Tibial nerve (tissue), 4 donors: ENCODE measurements at regions not wholly inside any gene's neighbourhood (a gene's known extent, or its start where the extent isn't known, plus 50 kb on each side); places are given as distances from the start of the nearest gene placed in this dataset.
"Not testable (repeated sequence)": the region's sequence is repeated elsewhere in the genome, so short reads cannot be mapped to it uniquely, and the experiment has no call there.

ENCODE experiments used
- DNase-seq, 2 donors: peaks; one replicate each; pipeline ENCODE4 v3.0.0-alpha.2; 2019; ENCODE audit warnings: low spot score in 2 of 2
- H3K27ac ChIP-seq, 4 donors: fragments of 200-600 bp; sonication (generic) in 3 of 4; one replicate each; pipeline ENCODE4 v1.5.1; 2017 to 2019; ENCODE audit warnings: mild to moderate bottlenecking in 1 of 4
- H3K27me3 ChIP-seq, 2 donors: fragments of 200-600 bp; sonication (generic) in 1 of 2; one replicate each; pipeline versions ENCODE4 v1.5.1 to v1.6.0; 2017 to 2019
- H3K36me3 ChIP-seq, 3 donors: fragments of 200-600 bp; sonication (generic); one replicate each; pipeline ENCODE4 v1.5.1; 2018 to 2019
- H3K4me1 ChIP-seq, 4 donors: fragments of 200-600 bp; sonication (generic) in 3 of 4; one replicate each; pipeline ENCODE4 v1.5.1; 2017 to 2019
- H3K4me3 ChIP-seq, 4 donors: fragments of 200-600 bp; sonication (generic) in 3 of 4; one replicate each; pipeline ENCODE4 v1.5.1; 2017 to 2019; ENCODE audit warnings: mild to moderate bottlenecking in 1 of 4, moderate library complexity in 1 of 4
- H3K9me3 ChIP-seq, 4 donors: fragments of 200-600 bp; sonication (generic) in 3 of 4; one replicate each; pipeline ENCODE4 v1.5.1; 2017 to 2019
- EP300 ChIP-seq, 2 donors: sonication (generic); formaldehyde crosslinking; IDR thresholded peaks; one replicate each; pipeline ENCODE4 v1.6.1; 2017; ENCODE audit warnings: antibody characterized with exemption in 2 of 2, mild to moderate bottlenecking in 1 of 2
- POLR2A ChIP-seq, 2 donors: fragments of 450-650 bp; IDR thresholded peaks; one replicate each; pipeline ENCODE4 v1.6.1; 2017; ENCODE audit warnings: antibody characterized with exemption in 2 of 2, mild to moderate bottlenecking in 2 of 2, moderate library complexity in 2 of 2
- WGBS, 2 donors: methylation state at CpG; one replicate each; pipeline ENCODE4 v1.1.5; 2018; 5-methylcytosine and 5-hydroxymethylcytosine counted together
- TF ChIP-seq, protein P1 (sequence below), 5 experiments: fragments of 200-600 bp in 3 of 5; fragments of 450-650 bp in 2 of 5; sonication (generic) in 3 of 5; IDR thresholded peaks; one replicate each; pipeline ENCODE4 v1.5.1; 2016 to 2019; ENCODE audit warnings: antibody characterized with exemption in 5 of 5, mild to moderate bottlenecking in 3 of 5, moderate library complexity in 2 of 5

DNA sequence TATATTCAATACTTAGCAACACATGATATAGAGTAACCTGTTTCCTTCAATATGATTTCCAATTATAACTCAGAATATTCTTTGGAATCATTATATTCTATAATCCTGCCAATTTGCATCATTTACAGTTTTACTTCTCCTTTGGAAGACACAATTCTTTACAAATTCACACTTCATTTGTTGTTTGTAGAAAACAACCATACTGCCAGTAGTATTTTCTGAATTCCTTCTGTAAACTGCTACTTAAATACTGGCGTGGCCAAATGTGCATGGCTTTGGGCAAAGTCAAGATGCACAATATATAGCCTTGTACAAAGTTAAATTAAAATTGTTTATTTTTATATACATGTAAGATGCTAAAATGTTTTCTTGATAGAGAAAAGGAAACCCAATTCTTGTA is 687.1 kb upstream of the NEGR1 start:
- H3K4me1 ChIP-seq = no peaks in the 10 kb centered on the region
- TF ChIP-seq POLR2A (IDR thresholded peaks at IDR 0.05) = no peak
- TF ChIP-seq, protein P1, sequence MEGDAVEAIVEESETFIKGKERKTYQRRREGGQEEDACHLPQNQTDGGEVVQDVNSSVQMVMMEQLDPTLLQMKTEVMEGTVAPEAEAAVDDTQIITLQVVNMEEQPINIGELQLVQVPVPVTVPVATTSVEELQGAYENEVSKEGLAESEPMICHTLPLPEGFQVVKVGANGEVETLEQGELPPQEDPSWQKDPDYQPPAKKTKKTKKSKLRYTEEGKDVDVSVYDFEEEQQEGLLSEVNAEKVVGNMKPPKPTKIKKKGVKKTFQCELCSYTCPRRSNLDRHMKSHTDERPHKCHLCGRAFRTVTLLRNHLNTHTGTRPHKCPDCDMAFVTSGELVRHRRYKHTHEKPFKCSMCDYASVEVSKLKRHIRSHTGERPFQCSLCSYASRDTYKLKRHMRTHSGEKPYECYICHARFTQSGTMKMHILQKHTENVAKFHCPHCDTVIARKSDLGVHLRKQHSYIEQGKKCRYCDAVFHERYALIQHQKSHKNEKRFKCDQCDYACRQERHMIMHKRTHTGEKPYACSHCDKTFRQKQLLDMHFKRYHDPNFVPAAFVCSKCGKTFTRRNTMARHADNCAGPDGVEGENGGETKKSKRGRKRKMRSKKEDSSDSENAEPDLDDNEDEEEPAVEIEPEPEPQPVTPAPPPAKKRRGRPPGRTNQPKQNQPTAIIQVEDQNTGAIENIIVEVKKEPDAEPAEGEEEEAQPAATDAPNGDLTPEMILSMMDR (IDR thresholded peaks at IDR 0.05) = no peak
- TF ChIP-seq EP300 (IDR thresholded peaks at IDR 0.05) = no peak
- DNase-seq = no peak
- H3K27me3 ChIP-seq = no peaks in the 10 kb centered on the region
- H3K4me3 ChIP-seq = no peak overlapping the region
- H3K27ac ChIP-seq = no peak overlapping the region
- H3K36me3 ChIP-seq = no peaks in the 10 kb centered on the region
- no peaks in the 10 kb centered on the region for H3K9me3 ChIP-seq
- 88 to 91% methylated on average over 1 of the region's 1 CpG for whole genome bisulfite sequencing, 2 donors

DNA sequence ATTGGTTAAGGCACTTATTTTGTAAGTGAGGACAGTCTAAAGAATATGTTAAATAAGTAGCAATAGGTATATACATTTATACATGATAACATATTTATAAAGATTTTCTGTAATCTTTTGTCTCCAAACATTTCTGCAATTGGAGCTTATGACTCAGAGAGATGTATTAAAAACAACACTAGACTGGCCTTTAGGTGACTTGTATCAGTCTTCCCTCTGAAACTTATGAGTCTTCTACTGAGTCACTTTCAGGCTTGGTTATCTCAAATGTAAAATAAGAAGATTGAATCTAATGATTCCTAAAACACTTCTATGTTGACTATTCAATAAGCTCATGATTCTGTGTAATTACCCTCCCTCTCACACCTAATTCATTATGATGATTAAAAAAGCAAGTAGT is 672.6 kb upstream of the NEGR1 start:
- no peak for DNase-seq
- no peak overlapping the region for H3K4me3 ChIP-seq
- no peaks in the 10 kb centered on the region for H3K9me3 ChIP-seq
- no peaks in the 10 kb centered on the region for H3K36me3 ChIP-seq
- no peaks in the 10 kb centered on the region for H3K27me3 ChIP-seq
- no peak overlapping the region for H3K27ac ChIP-seq
- no peaks in the 10 kb centered on the region for H3K4me1 ChIP-seq
- TF ChIP-seq EP300 (IDR thresholded peaks at IDR 0.05) (no peak), POLR2A (IDR thresholded peaks at IDR 0.05) (no peak)
- TF ChIP-seq, protein P1 (IDR thresholded peaks at IDR 0.05) = no peak

DNA sequence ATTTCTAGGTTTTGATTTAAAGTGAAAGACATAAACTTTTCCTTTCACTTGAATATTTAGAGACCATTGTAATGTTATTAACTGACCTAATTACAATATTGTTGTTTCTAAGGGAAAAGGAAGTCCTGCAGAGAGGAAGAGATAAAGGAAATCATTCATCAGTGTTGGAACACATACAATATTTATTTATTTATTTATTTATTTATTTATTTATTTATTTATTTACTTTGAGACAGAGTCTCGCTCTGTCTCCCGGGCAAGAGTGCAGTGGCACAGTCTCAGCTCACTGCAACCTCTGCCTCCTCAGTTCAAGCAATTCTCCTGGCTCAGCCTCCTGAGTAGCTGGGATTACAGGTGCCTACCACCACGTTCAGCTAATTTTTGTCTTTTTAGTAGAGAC is 668.6 kb upstream of the NEGR1 start:
- not testable (repeated sequence) for H3K4me3 ChIP-seq, H3K9me3 ChIP-seq, H3K36me3 ChIP-seq, DNase-seq, H3K27me3 ChIP-seq, H3K27ac ChIP-seq, H3K4me1 ChIP-seq
- 72 to 84% methylated on average over 3 of the region's 3 CpGs for WGBS, 2 donors

DNA sequence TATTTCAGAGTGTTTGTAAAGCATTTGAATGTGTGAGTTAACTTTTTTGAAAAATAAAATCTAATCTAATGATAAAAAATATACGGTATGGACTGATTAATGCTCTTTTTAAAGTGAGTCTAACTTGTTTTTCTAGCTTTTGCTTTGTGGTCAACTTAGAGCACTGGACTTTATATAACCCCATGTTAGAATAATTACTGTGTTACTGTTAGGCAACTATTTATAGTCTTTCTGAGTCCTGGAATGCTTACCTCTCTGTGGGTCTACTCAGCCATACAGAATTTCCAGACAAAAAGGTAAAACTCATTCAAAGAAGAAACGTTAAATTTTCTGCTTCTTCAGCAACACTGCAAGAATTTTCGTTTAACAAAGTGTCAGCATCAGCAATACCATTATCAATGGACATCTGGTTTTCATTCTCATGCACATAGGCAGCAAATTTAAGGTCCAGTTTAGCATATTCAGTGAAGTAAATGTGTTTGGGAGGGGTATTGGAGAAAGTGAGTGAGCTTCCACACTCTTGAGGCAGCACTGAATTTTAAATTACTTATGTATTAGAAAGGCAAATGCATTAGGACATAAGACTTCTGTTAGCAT is 664.7 kb upstream of the NEGR1 start:
- TF ChIP-seq EP300 (IDR thresholded peaks at IDR 0.05) = no peak
- TF ChIP-seq, protein P1 (IDR thresholded peaks at IDR 0.05) = no peak
- no peak for TF ChIP-seq POLR2A (IDR thresholded peaks at IDR 0.05)
- H3K4me1 ChIP-seq = no peaks in the 10 kb centered on the region
- no peak overlapping the region for H3K27ac ChIP-seq
- no peak overlapping the region for H3K4me3 ChIP-seq
- no peaks in the 10 kb centered on the region for H3K9me3 ChIP-seq
- no peaks in the 10 kb centered on the region for H3K36me3 ChIP-seq
- no peaks in the 10 kb centered on the region for H3K27me3 ChIP-seq
- 18 to 22% methylated on average over 3 of the region's 3 CpGs for WGBS, 2 donors
- no peak for DNase-seq

DNA sequence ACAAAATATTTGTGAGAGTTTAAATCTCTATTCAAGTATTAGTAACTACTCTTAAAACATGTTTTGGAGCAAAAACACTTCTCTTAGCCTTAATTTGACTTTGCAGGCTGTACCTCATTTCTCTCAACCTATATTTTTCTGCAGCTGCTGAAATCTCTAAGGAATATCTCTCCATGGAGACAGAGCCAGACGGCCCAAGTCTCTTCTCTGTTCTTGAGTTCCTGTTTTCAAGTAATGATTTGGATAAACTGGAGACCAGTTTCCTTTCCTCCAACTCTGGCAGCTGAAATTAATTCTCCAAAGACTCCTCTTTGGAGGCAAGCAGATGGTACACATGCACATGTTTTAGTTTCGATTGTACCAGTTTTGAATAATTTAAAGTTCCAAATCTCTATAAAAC is 659.7 kb upstream of the NEGR1 start:
- no peak for DNase-seq
- Histone ChIP-seq H3K36me3 (no peaks in the 10 kb centered on the region), H3K27me3 (no peaks in the 10 kb centered on the region), H3K27ac (no peak overlapping the region), H3K4me1 (no peaks in the 10 kb centered on the region), H3K4me3 (no peak overlapping the region), H3K9me3 (no peaks in the 10 kb centered on the region)
- TF ChIP-seq, protein P1 (IDR thresholded peaks at IDR 0.05) = no peak
- no peak for TF ChIP-seq POLR2A (IDR thresholded peaks at IDR 0.05)
- no peak for TF ChIP-seq EP300 (IDR thresholded peaks at IDR 0.05)
- WGBS, 2 donors = 41 to 48% methylated on average over 2 of the region's 2 CpGs

DNA sequence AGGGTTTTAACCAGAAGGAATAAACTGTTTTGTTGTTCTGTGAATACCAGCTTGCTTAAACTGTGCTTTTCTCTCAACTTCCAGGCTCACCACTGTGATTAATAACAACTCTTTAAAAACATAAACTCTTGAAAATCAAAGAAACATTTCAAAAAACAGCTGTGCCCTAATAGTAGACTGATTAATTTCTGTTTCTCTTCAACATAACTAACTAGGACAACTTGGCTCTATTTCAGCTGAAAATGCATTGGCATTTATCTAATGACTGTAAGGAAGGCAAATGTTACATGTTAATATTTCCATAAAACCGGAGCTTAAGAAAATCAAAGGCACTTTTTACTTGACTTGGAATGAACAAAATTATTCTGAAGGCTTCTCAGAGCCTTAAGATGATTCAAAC is 656.1 kb upstream of the NEGR1 start:
- Histone ChIP-seq H3K4me1 (no peaks in the 10 kb centered on the region), H3K27ac (no peak overlapping the region), H3K36me3 (no peaks in the 10 kb centered on the region), H3K4me3 (no peak overlapping the region), H3K9me3 (no peaks in the 10 kb centered on the region), H3K27me3 (no peaks in the 10 kb centered on the region)
- DNase-seq = no peak
- TF ChIP-seq, protein P1 (IDR thresholded peaks at IDR 0.05) = no peak
- TF ChIP-seq EP300 (IDR thresholded peaks at IDR 0.05) (no peak), POLR2A (IDR thresholded peaks at IDR 0.05) (no peak)
- 20 to 30% methylated on average over 1 of the region's 1 CpG for WGBS, 2 donors
